T47D (cell line): ENCODE measurements at regions not wholly inside any gene's neighbourhood (a gene's known extent, or its start where the extent isn't known, plus 50 kb on each side); places are given as distances from the start of the nearest gene placed in this dataset.

Source experiments
- DNase-seq, 2 experiments: peaks; one replicate each; pipeline versions ENCODE4 v3.0.0 to v3.0.0-alpha.2; 2011 to 2012; ENCODE audit warnings: low read depth in 1 of 2, low spot score in 1 of 2
- JUND ChIP-seq: IDR thresholded peaks from 2 replicates; pipeline ENCODE4 v1.6.1; 2012; ENCODE audit warnings: low read depth
- in situ Hi-C: cut with HindIII; loops from 2 replicates; pipeline ENCODE4 v1.10.0; 2016; ENCODE audit warnings: low sequenced_read_pairs, low pct_unique_long_range_greater_than_20kb

GRCh38 chr13:86098511-86098910 is 299.3 kb upstream of the SLITRK6 start:
- no peak for DNase-seq
- in situ Hi-C loops, result no loop called here
- no peak for TF ChIP-seq JUND

GRCh38 chr13:86095351-86095750 is 296.1 kb upstream of the SLITRK6 start:
- TF ChIP-seq JUND, result no peak
- no peak for DNase-seq
- in situ Hi-C loops, result no loop called here

- in situ Hi-C loops, result no loop called here
- TF ChIP-seq JUND, result no peak
- DNase-seq, result no peak
These were observed 291.0 kb upstream of the SLITRK6 start for GRCh38 chr13:86090181-86090580.

- DNase-seq, result no peak
- in situ Hi-C loops, result no loop called here
- TF ChIP-seq JUND, result no peak
These were observed 288.0 kb upstream of the SLITRK6 start for GRCh38 chr13:86087244-86087643.

GRCh38 chr13:86085890-86086289 is 286.7 kb upstream of the SLITRK6 start:
- no peak for TF ChIP-seq JUND
- in situ Hi-C loops, result no loop called here
- peak in 1 of 2 experiments; percentile 6 for DNase-seq

- no peak for DNase-seq
- in situ Hi-C loops, result no loop called here
- no peak for TF ChIP-seq JUND
These were observed 282.9 kb upstream of the SLITRK6 start for GRCh38 chr13:86082121-86082520.

GRCh38 chr13:86080340-86080995 is 281.2 kb upstream of the SLITRK6 start:
- no peak for DNase-seq
- in situ Hi-C loops, result no loop called here
- TF ChIP-seq JUND, result no peak

GRCh38 chr13:86066611-86067365 is 267.6 kb upstream of the SLITRK6 start:
- TF ChIP-seq JUND, result no peak
- DNase-seq, result no peak
- in situ Hi-C loops, result no loop called here

- in situ Hi-C loops, result no loop called here
- no peak for DNase-seq
- no peak for TF ChIP-seq JUND
These were observed 252.9 kb upstream of the SLITRK6 start for GRCh38 chr13:86052141-86052540.

- TF ChIP-seq JUND, result no peak
- DNase-seq, result peak in 1 of 2 experiments; percentile 59
- in situ Hi-C loops, result no loop called here
These were observed 252.2 kb upstream of the SLITRK6 start for GRCh38 chr13:86051134-86052103.

GRCh38 chr13:86038490-86038889 is 239.3 kb upstream of the SLITRK6 start:
- DNase-seq, result no peak
- in situ Hi-C loops, result no loop called here
- no peak for TF ChIP-seq JUND

GRCh38 chr13:86020351-86021002 is 221.3 kb upstream of the SLITRK6 start:
- peak in 1 of 2 experiments; percentile 17 for DNase-seq
- no peak for TF ChIP-seq JUND
- in situ Hi-C loops, result no loop called here
